GM23248 (cell line): ENCODE measurements at regions not wholly inside any gene's neighbourhood (a gene's known extent, or its start where the extent isn't known, plus 50 kb on each side); places are given as distances from the start of the nearest gene placed in this dataset.
A peak's percentile ranks its signal among the peaks of the same experiment; 100 is the strongest.
"Not testable (repeated sequence)": the region's sequence is repeated elsewhere in the genome, so short reads cannot be mapped to it uniquely, and the experiment has no call there.

ENCODE experiments used
- DNase-seq: peaks from one replicate; pipeline ENCODE4 v3.0.0-alpha.2; 2015
- H2AFZ ChIP-seq: fragments of 200-600 bp; sonication (generic); 2 replicates; pipeline ENCODE4 v1.6.1; 2016; ENCODE audit warnings: antibody characterized with exemption
- H3F3A ChIP-seq: fragments of 200-600 bp; sonication (generic); 2 replicates; pipeline ENCODE4 v1.6.1; 2016; ENCODE audit warnings: mild to moderate bottlenecking, antibody characterized with exemption, mixed run types; ENCODE audit not compliant: insufficient read depth
- H3K27ac ChIP-seq: fragments of 200-600 bp; sonication (generic); 2 replicates; pipeline ENCODE4 v1.5.1; 2016; ENCODE audit warnings: mild to moderate bottlenecking
- H3K27me3 ChIP-seq: fragments of 200-600 bp; sonication (generic); replicated peaks from 2 replicates; pipeline ENCODE4 v1.6.1; 2016; ENCODE audit warnings: mild to moderate bottlenecking; ENCODE audit not compliant: insufficient read depth
- H3K36me3 ChIP-seq: fragments of 200-600 bp; sonication (generic); 2 replicates; pipeline ENCODE4 v1.6.1; 2016; ENCODE audit warnings: low read depth, mild to moderate bottlenecking
- H3K4me1 ChIP-seq: fragments of 200-600 bp; sonication (generic); 2 replicates; pipeline ENCODE4 v1.6.1; 2016; ENCODE audit warnings: mild to moderate bottlenecking; ENCODE audit not compliant: insufficient read depth
- H3K4me2 ChIP-seq: fragments of 200-600 bp; sonication (generic); one replicate; pipeline ENCODE4 v1.6.1; 2016; ENCODE audit warnings: mild to moderate bottlenecking; ENCODE audit not compliant: unreplicated experiment
- H3K4me3 ChIP-seq: fragments of 200-600 bp; sonication (generic); 2 replicates; pipeline ENCODE4 v1.5.1; 2016; ENCODE audit warnings: mild to moderate bottlenecking
- H3K79me2 ChIP-seq: fragments of 200-600 bp; sonication (generic); 2 replicates; pipeline ENCODE4 v1.6.1; 2016; ENCODE audit warnings: mild to moderate bottlenecking; ENCODE audit not compliant: insufficient read depth
- H3K9ac ChIP-seq: fragments of 200-600 bp; sonication (generic); 2 replicates; pipeline ENCODE4 v1.6.1; 2016; ENCODE audit warnings: mild to moderate bottlenecking
- H3K9me2 ChIP-seq: fragments of 200-600 bp; sonication (generic); 2 replicates; pipeline ENCODE4 v1.6.1; 2016; ENCODE audit warnings: mixed run types, mild to moderate bottlenecking, moderate library complexity; ENCODE audit not compliant: insufficient read depth
- H3K9me3 ChIP-seq: fragments of 200-600 bp; sonication (generic); one replicate; pipeline ENCODE4 v1.6.1; 2017; ENCODE audit warnings: low read depth
- H4K20me1 ChIP-seq: fragments of 200-600 bp; sonication (generic); 2 replicates; pipeline ENCODE4 v1.6.0; 2016; ENCODE audit not compliant: insufficient read depth
- EZH2 ChIP-seq: fragments of 200-600 bp; sonication (generic); IDR thresholded peaks from 2 replicates; pipeline ENCODE4 v1.6.1; 2018; ENCODE audit warnings: antibody characterized with exemption, mild to moderate bottlenecking; ENCODE audit not compliant: insufficient read depth, poor library complexity, severe bottlenecking
- EZH2phosphoT487 ChIP-seq: fragments of 200-600 bp; sonication (generic); IDR thresholded peaks from 2 replicates; pipeline ENCODE4 v1.6.1; 2018; ENCODE audit warnings: antibody characterized with exemption, moderate library complexity, mild to moderate bottlenecking, low read depth; ENCODE audit not compliant: insufficient read depth
- WGBS, 2 experiments: methylation state at CpG; one replicate each; pipeline ENCODE4 v1.1.6; 2015 to 2017; ENCODE audit warnings: low lambda C conversion rate in 2 of 2, low coverage in 1 of 2; ENCODE audit errors: missing lambda C conversion rate in 2 of 2; 5-methylcytosine and 5-hydroxymethylcytosine counted together
- in situ Hi-C: fragments of 300-500 bp; cut with MboI; formaldehyde crosslinking; loops from 2 replicates; pipeline ENCODE4 v1.15.0; 2020

DNA sequence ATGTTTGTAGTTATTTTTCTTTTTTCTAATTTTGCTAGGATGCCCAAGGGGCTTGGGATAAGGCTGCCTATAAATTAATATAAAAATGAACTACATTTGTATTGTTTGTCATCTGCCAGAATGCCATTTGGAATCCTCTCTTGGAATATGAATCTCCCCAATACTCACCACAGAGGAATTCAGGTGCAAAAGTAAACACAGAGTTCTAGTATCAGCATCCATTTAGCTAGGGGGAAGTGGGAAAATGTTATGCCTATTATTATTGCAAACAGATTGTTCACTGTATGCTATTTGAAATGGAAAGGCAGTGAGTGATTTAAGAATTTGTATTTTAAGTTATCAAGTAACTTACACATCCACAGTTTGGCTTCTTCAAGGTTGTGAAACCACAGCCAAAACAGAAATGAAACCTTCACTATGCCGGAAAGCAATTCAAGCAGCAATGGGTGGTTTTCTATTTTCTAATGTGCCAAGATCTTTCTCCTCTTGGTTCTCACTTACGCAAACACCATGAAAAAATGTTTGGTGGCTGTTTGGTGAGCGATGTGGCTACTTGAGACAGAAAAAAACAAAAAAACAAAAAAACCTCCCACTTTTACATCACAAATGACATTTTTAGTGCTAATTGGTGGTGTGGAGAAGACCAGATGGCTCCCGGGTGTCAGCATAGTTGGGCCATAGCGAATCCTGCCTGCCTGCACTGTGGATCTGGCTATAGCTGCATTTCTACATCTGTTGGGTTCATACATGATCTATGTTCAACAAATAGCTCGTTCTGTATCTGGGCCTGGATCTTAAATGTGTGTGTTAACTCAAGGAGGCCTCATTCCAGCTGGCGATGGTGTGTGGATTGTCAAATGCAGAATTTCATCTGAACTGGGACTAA, 200.8 kb upstream of the GIMD1 start:
- Histone ChIP-seq H3K36me3 (no peaks in the 10 kb centered on the region), H3K4me2 (peak overlapping the region; percentile 61), H3K4me3 (peak overlapping the region; percentile 38), H3K9me3 (no peaks in the 10 kb centered on the region), H4K20me1 (no peaks in the 10 kb centered on the region), H3K27me3 (no peaks in the 10 kb centered on the region), H3K79me2 (no peaks in the 10 kb centered on the region), H3K27ac (peak overlapping the region; percentile 44), H3F3A (peaks cover 21% of the 10 kb centered on the region), H3K4me1 (peaks cover 19% of the 10 kb centered on the region), H3K9ac (0 out of 2 replicates have a peak overlapping the region, but pooled peaks have one; percentile 7), H3K9me2 (no peaks in the 10 kb centered on the region), H2AFZ (peak overlapping the region; percentile 82)
- 25 to 32% methylated on average over 7 of the region's 7 CpGs for WGBS, 2 experiments
- no peak for TF ChIP-seq EZH2
- no peak for TF ChIP-seq EZH2phosphoT487
- peak; percentile 53 for DNase-seq
- in situ Hi-C loops = no loop called here

DNA sequence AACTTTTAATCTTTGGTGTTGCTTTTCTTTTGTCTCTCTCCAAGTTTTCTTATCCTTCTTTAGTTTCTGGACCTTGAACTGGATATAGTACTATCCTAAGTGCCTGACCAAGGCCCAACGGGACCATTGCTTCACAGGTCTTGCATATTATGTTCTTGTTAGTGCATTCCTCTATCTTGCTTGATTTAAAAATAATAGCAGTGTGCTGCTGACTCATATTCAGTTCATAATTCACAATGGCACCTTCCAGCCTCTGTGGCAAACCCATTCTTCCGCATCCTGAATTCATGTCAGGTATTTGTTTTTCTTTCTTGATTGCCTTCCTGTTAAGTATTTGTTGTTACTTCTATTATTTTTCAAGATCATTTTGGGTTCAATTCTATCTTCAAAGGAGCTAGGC, 197.1 kb upstream of the GIMD1 start:
- in situ Hi-C loops = no loop called here
- peak; percentile 1 for DNase-seq

DNA sequence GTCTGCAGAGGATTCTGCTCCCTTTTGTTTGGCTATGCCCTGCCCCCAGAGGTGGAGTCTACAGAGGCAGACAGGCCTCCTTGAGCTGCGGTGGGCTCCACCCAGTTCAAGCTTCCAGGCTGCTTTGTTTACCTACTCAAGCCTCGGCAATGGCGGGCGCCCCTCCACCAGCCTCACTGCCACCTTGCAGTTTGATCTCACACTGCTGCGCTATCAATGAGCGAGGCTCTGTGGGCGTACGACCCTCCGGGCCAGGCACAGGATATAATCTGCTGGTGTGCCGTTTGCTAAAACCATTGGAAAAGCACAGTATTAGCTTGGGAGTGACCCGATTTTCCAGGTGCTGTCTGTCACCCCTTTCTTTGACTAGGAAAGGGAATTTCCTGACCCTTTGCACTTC, 195.1 kb upstream of the GIMD1 start:
- DNase-seq, H3K36me3 ChIP-seq, H4K20me1 ChIP-seq, H3K27me3 ChIP-seq, H3K9me2 ChIP-seq, H3K27ac ChIP-seq, H3F3A ChIP-seq, H3K79me2 ChIP-seq, in situ Hi-C loops, H3K4me3 ChIP-seq, H3K9ac ChIP-seq, H2AFZ ChIP-seq, H3K4me1 ChIP-seq, H3K9me3 ChIP-seq, H3K4me2 ChIP-seq: not testable (repeated sequence)
- 92% methylated on average over 11 of the region's 11 CpGs for WGBS, 2 experiments

More for the DNA sequence above, 197.1 kb upstream of the GIMD1 start:
- TF ChIP-seq EZH2phosphoT487 (no peak), EZH2 (no peak)
- H3K4me1 ChIP-seq = peaks cover 19% of the 10 kb centered on the region
- H3F3A ChIP-seq = peaks cover 21% of the 10 kb centered on the region
- H3K27ac ChIP-seq = no peak overlapping the region
- H3K36me3 ChIP-seq = no peaks in the 10 kb centered on the region
- no peak overlapping the region for H3K9ac ChIP-seq
- WGBS, 2 experiments = 42 to 45% methylated on average over 2 of the region's 2 CpGs
- H3K9me2 ChIP-seq = no peaks in the 10 kb centered on the region
- no peaks in the 10 kb centered on the region for H4K20me1 ChIP-seq
- H3K9me3 ChIP-seq = no peaks in the 10 kb centered on the region
- no peaks in the 10 kb centered on the region for H3K27me3 ChIP-seq
- H3K4me2 ChIP-seq = no peak overlapping the region
- H3K79me2 ChIP-seq = no peaks in the 10 kb centered on the region
- no peak overlapping the region for H2AFZ ChIP-seq
- no peak overlapping the region for H3K4me3 ChIP-seq

GRCh38 chr4:106551724-106552123, 183.1 kb upstream of the GIMD1 start:
- Histone ChIP-seq H3K9me3 (no peaks in the 10 kb centered on the region), H4K20me1 (no peaks in the 10 kb centered on the region), H3K27me3 (no peaks in the 10 kb centered on the region), H3K4me2 (no peak overlapping the region), H3K4me1 (no peaks in the 10 kb centered on the region), H3K79me2 (no peaks in the 10 kb centered on the region), H3K9me2 (no peaks in the 10 kb centered on the region), H2AFZ (no peak overlapping the region), H3K9ac (no peak overlapping the region), H3K4me3 (no peak overlapping the region), H3K36me3 (no peaks in the 10 kb centered on the region), H3K27ac (no peak overlapping the region), H3F3A (no peaks in the 10 kb centered on the region)
- TF ChIP-seq EZH2phosphoT487 (no peak), EZH2 (no peak)
- no peak for DNase-seq
- 83 to 100% methylated on average over 2 of the region's 2 CpGs for WGBS, 2 experiments
- in situ Hi-C loops = no loop called here
